ENCODE measurements at regions not wholly inside any gene's neighbourhood (a gene's known extent, or its start where the extent isn't known, plus 50 kb on each side); places are given as distances from the start of the nearest gene placed in this dataset.
A peak's percentile ranks its signal among the peaks of the same experiment; 100 is the strongest.
"Not testable (repeated sequence)": the region's sequence is repeated elsewhere in the genome, so short reads cannot be mapped to it uniquely, and the experiment has no call there.

GRCh38 chr13:44780591-44781280 lies 204.6 kb upstream of the TSC22D1 start:
- DNase-seq (ENCODE audit: low spot score): no peak

- no peak for DNase-seq (ENCODE audit: low spot score)
Observed at GRCh38 chr13:44778761-44779484, 202.8 kb upstream of the TSC22D1 start.

GRCh38 chr13:44775290-44775689 lies 199.2 kb upstream of the TSC22D1 start:
- not testable (repeated sequence) for DNase-seq (ENCODE audit: low spot score)

GRCh38 chr13:44770951-44771350 lies 194.8 kb upstream of the TSC22D1 start:
- no peak for DNase-seq (ENCODE audit: low spot score)

- no peak for DNase-seq (ENCODE audit: low spot score)
Observed at GRCh38 chr13:44769686-44770085, 193.6 kb upstream of the TSC22D1 start.

GRCh38 chr13:44768775-44769581 lies 192.8 kb upstream of the TSC22D1 start:
- DNase-seq (ENCODE audit: low spot score): peak; percentile 30

GRCh38 chr13:44768239-44768638 lies 192.1 kb upstream of the TSC22D1 start:
- DNase-seq (ENCODE audit: low spot score): no peak

- no peak for DNase-seq (ENCODE audit: low spot score)
Observed at GRCh38 chr13:44765001-44765471, 188.9 kb upstream of the TSC22D1 start.

GRCh38 chr13:44764302-44764692 lies 188.2 kb upstream of the TSC22D1 start:
- DNase-seq (ENCODE audit: low spot score): no peak

- DNase-seq (ENCODE audit: low spot score): no peak
Observed at GRCh38 chr13:44763615-44764301, 187.6 kb upstream of the TSC22D1 start.

- no peak for DNase-seq (ENCODE audit: low spot score)
Observed at GRCh38 chr13:44762911-44763310, 186.8 kb upstream of the TSC22D1 start.

GRCh38 chr13:44760434-44760833 lies 184.3 kb upstream of the TSC22D1 start:
- no peak for DNase-seq (ENCODE audit: low spot score)

GRCh38 chr13:44759384-44760360 lies 183.5 kb upstream of the TSC22D1 start:
- DNase-seq (ENCODE audit: low spot score): no peak

GRCh38 chr13:44758630-44759383 lies 182.7 kb upstream of the TSC22D1 start:
- DNase-seq (ENCODE audit: low spot score): no peak

GRCh38 chr13:44757671-44758070 lies 181.5 kb upstream of the TSC22D1 start:
- peak; percentile 42 for DNase-seq (ENCODE audit: low spot score)

- no peak for DNase-seq (ENCODE audit: low spot score)
Observed at GRCh38 chr13:44756276-44756810, 180.2 kb upstream of the TSC22D1 start.

GRCh38 chr13:44755872-44756271 lies 179.7 kb upstream of the TSC22D1 start:
- DNase-seq (ENCODE audit: low spot score): no peak

GRCh38 chr13:44752164-44752563 lies 176.0 kb upstream of the TSC22D1 start:
- DNase-seq (ENCODE audit: low spot score): no peak

GRCh38 chr13:44750630-44751029 lies 174.5 kb upstream of the TSC22D1 start:
- DNase-seq (ENCODE audit: low spot score): no peak

- DNase-seq (ENCODE audit: low spot score): no peak
Observed at GRCh38 chr13:44749906-44750305, 173.8 kb upstream of the TSC22D1 start.

All from putamen (tissue), 1 donor.